ENCODE measurements at regions not wholly inside any gene's neighbourhood (a gene's known extent, or its start where the extent isn't known, plus 50 kb on each side); places are given as distances from the start of the nearest gene placed in this dataset.
A peak's percentile ranks its signal among the peaks of the same experiment; 100 is the strongest.

- Histone ChIP-seq H2BK120ac (replicated peaks; ENCODE audit: low read depth, low read length) (no peak overlapping the region), H3K23ac (ENCODE audit: insufficient read length) (no peak overlapping the region), H3K9ac (replicated peaks in 1 of 4; ENCODE audit: extremely low read depth in 1 of 4, low read depth in 3 of 4, low read length in 3 of 4) (no peak overlapping the region), H2BK20ac (ENCODE audit: low read length) (no peak overlapping the region), H3K27me3 (replicated peaks in 1 of 4; ENCODE audit: control insufficient read depth in 3 of 4, extremely low read depth in 1 of 4, insufficient read depth in 3 of 4, low read length in 3 of 4) (no peaks in the 10 kb centered on the region), H3K18ac (ENCODE audit: extremely low read depth, low read length) (no peak overlapping the region), H3K27ac (ENCODE audit: low read depth, low read length) (no peak overlapping the region), H2BK5ac (ENCODE audit: low read depth, low read length) (no peak overlapping the region), H3K4me3 (ENCODE audit: extremely low read depth in 1 of 4, insufficient read depth in 2 of 4, low read depth in 3 of 4, low read length in 4 of 4) (no peak overlapping the region), H4K8ac (ENCODE audit: extremely low read depth, insufficient read depth, low read length) (no peak overlapping the region), H3K9me3 (ENCODE audit: insufficient read depth in 2 of 2, low read depth in 1 of 2, low read length in 1 of 2) (peaks cover 0 to 5% of the 10 kb centered on the region in 2 experiments; a peak in 1 of 4 replicates), H4K5ac (ENCODE audit: insufficient read length, low read depth, low read length) (no peak overlapping the region), H4K91ac (replicated peaks; ENCODE audit: insufficient read length, low read length) (no peak overlapping the region), H3K4me2 (ENCODE audit: insufficient read depth in 1 of 2, low read depth in 2 of 2, low read length in 2 of 2) (no peak overlapping the region), H3K14ac (ENCODE audit: insufficient read length) (no peak overlapping the region), H3K79me2 (ENCODE audit: control insufficient read depth in 1 of 2, insufficient read depth in 2 of 2, low read length in 2 of 2) (no peaks in the 10 kb centered on the region), H3K36me3 (ENCODE audit: control insufficient read depth in 2 of 4, insufficient read depth in 4 of 4, low read length in 3 of 4) (no peaks in the 10 kb centered on the region), H3K79me1 (ENCODE audit: low read depth, low read length) (no peaks in the 10 kb centered on the region), H3K56ac (replicated peaks; ENCODE audit: insufficient read length, low read depth, low read length) (no peak overlapping the region), H4K20me1 (replicated peaks in 1 of 2; ENCODE audit: control insufficient read depth in 1 of 2, insufficient read depth in 2 of 2, low read length in 2 of 2) (no peaks in the 10 kb centered on the region), H2BK15ac (ENCODE audit: low read length) (no peak overlapping the region), H2AFZ (ENCODE audit: low read length) (0 out of 2 replicates have a peak overlapping the region, but pooled peaks have one; percentile 29), H3K23me2 (ENCODE audit: low read depth, low read length) (no peaks in the 10 kb centered on the region), H3K4me1 (replicated peaks in 1 of 4; ENCODE audit: control insufficient read depth in 3 of 4, insufficient read depth in 4 of 4, low read length in 3 of 4) (no peaks in the 10 kb centered on the region), H2AK5ac (ENCODE audit: low read depth, low read length) (no peak overlapping the region), H3K4ac (replicated peaks; ENCODE audit: insufficient read length, low read depth, low read length) (no peak overlapping the region), H2BK12ac (ENCODE audit: low read depth, low read length) (no peak overlapping the region)
- FAIRE-seq = no peak
- DNase-seq (ENCODE audit: low read depth in 1 of 2, low spot score in 2 of 2) = no peak
- WGBS, 2 experiments (ENCODE audit: extremely low coverage in 1 of 2, insufficient coverage in 1 of 2, insufficient read length in 1 of 2, insufficient replicate concordance in 2 of 2, low coverage in 1 of 2, low lambda C conversion rate in 2 of 2, missing lambda C conversion rate in 1 of 2) = 87% methylated on average over 6 of the region's 6 CpGs; no CpG with 5 or more reads in 1 of the 2 experiments
- CTCF ChIA-PET (ENCODE audit: partially characterized antibody) = interaction anchor here (0.5 to 1.7 kb wide), 4 partner anchors 18 to 1458 kb away, joined by 3 to 5 read pairs (median 3); no protein-coding TSS in a partner anchor
- POLR2A ChIA-PET (ENCODE audit: partially characterized antibody) = no interaction called here
- no peak for TF ChIP-seq CREB1 (IDR thresholded peaks at IDR 0.05)
- TF ChIP-seq HDAC2 (IDR thresholded peaks at IDR 0.05; ENCODE audit: borderline replicate concordance in 1 of 2, low read depth in 2 of 2, low read length in 2 of 2) = no peak
- no peak for TF ChIP-seq NANOG (IDR thresholded peaks at IDR 0.05; ENCODE audit: insufficient read depth, low read depth, low read length, poor library complexity, severe bottlenecking)
- TF ChIP-seq NRF1 (IDR thresholded peaks at IDR 0.05; ENCODE audit: low read depth, low read length) = no peak
- TF ChIP-seq SIRT6 (IDR thresholded peaks at IDR 0.05; ENCODE audit: low read length) = no peak
- TF ChIP-seq YY1 (IDR thresholded peaks at IDR 0.05; ENCODE audit: low read depth, low read length) = no peak
- no peak for TF ChIP-seq CEBPB (IDR thresholded peaks at IDR 0.05; ENCODE audit: low read depth, low read length)
- TF ChIP-seq RBBP5 (IDR thresholded peaks at IDR 0.05; ENCODE audit: borderline replicate concordance, low read depth, low read length) = no peak
- TF ChIP-seq RNF2 (IDR thresholded peaks at IDR 0.05; ENCODE audit: borderline replicate concordance, low read depth, low read length, missing control alignments, poor library complexity, severe bottlenecking) = no peak
- no peak for TF ChIP-seq ATF3 (IDR thresholded peaks at IDR 0.05; ENCODE audit: insufficient read depth, low read depth, low read length)
- TF ChIP-seq SP1 (IDR thresholded peaks at IDR 0.05; ENCODE audit: low read depth, low read length) = no peak
- TF ChIP-seq, protein P1, sequence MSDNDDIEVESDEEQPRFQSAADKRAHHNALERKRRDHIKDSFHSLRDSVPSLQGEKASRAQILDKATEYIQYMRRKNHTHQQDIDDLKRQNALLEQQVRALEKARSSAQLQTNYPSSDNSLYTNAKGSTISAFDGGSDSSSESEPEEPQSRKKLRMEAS (IDR thresholded peaks at IDR 0.05) = no peak
- no peak for TF ChIP-seq SUZ12 (IDR thresholded peaks at IDR 0.05; ENCODE audit: low read length)
- no peak for TF ChIP-seq TEAD4 (IDR thresholded peaks at IDR 0.05; ENCODE audit: low read depth, low read length)
Measured at GRCh38 chr2:11029136-11029535, 117.4 kb downstream of the KCNF1 start.

Data from H1 (cell line).